ENCODE measurements at regions not wholly inside any gene's neighbourhood (a gene's known extent, or its start where the extent isn't known, plus 50 kb on each side); places are given as distances from the start of the nearest gene placed in this dataset.

GRCh38 chr10:128859738-128860386, 607.2 kb upstream of the MGMT start:
- peak; percentile 57 for DNase-seq (ENCODE audit: low spot score)

DNA sequence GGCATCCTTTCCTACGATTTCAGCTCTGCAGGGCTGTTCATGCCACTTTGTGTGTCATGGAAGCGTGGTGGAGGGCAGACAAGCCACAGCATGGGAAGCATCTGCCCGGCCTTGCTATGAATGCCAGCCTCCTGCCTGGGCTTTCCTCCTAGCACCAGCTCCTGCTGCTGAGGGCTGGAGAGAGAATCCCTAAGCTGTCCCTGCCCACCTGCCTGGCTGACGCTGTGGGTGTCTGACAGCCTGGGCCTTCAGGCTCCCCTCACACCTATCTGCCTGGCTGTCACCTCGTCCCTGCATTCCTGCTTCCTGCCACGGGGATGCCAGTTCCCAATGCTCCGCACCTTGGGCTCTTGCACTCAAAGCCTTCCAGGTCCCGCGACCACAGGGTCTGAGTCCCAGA, 606.5 kb upstream of the MGMT start:
- no peak for DNase-seq (ENCODE audit: low spot score)

GRCh38 chr10:128861018-128861901, 605.8 kb upstream of the MGMT start:
- DNase-seq (ENCODE audit: low spot score), result no peak

DNA sequence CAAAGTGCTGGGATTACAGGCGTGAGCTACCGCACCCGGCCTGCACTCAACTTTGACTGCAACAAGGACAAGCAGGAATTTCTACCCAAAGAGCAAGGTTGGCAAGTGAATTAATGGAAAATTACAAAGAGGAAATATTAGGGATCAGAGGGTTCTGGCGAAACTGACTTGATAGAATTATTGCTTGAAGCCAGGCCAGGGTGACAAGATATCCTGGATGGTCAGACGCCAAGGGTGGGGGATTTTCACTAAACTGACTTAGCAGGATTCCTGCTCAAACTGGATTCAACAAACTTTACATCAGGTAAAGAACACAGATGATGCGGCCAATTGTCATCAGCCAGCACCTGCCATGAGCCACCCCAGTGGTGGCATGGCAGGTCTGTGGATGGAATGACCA, 603.6 kb upstream of the MGMT start:
- no peak for DNase-seq (ENCODE audit: low spot score)

GRCh38 chr10:128863823-128864405, 603.1 kb upstream of the MGMT start:
- no peak for DNase-seq (ENCODE audit: low spot score)

DNA sequence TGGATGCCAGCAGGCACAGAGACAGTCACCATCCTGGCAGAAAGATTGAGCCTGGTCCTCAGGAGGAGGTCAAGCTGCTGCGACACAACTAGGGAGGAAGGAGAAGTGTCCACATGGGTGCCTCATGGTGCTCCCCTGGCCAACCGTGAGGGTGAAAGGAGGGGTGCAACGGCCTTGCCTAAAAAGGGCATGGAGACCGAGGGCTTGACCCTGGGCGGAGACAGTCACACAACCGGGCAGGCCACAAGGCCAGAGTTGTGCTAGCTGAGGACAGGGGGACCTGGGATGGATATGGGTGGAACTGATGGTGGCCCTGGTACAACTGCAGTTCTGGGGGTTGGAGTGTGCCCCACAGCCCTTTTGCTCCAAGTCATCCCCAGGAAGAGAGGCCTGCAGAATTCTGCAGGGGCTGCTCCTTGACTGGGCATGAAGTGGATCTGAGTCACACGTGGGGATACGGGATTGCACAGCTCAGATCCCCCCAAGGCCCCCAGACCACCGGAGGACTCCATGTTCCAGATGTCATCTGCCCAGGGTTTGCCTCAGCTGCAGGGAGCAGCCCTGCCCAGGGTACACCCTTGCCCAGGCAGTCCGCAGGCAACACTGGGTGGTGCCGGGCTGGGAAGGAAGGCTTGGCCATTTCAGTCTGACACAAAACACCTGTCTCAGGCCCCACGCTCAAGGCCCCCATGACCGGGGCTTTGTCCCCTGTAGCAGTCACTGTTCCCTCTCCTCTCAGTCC, 602.3 kb upstream of the MGMT start:
- no peak for DNase-seq (ENCODE audit: low spot score)

DNA sequence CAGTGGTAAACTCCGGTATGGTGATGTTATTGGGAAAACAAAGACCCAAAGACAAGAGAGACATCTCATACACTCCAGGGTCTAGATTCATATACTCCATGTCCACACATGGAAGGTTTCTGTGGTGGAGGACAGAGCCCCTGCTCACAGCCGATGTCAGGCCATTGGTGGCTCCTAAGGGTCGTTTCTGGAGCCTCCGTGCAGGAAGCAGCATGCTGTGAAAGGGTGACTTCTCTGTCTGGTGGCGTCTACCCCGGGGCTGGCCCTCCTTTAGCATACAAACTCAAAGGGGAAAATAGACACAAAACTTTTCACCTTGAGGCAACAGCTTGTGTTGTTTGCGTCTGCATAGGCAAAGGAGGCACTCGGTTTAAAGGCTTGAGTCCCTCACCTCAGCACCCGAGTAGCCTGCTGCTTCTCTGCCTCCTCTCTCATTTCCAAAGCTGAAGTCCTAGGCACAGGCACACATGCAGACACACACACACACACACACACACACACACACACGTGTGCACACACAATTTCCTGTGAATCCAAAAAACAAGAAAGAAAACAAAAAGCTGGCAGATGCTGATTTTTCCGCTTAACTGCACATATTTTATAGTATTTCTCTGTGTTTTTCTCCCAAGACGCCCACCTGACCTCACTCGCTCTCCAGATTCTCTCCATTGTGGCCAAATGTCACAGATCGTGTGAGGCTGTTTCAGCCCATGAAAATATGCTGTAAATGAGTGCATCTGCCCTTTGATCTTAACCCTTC, 601.4 kb upstream of the MGMT start:
- DNase-seq (ENCODE audit: low spot score), result no peak

DNA sequence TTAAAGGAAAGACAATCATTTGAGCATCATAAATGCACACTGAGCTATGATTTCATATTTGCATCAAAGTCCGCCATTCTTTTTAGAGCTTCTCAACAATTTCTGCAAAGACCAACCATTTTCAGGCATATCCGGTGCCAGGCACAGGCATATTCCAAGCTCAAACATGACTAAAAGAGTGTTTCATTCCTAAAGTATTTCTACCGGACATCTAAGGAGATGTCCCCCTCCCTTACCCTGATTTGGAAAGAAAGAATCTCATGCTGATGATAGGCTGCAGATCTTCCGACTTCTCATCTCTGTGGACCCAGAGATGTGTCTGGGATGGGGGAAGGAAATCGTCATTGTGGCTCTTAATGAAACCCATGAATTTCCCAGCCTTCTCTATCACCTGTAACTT, 600.5 kb upstream of the MGMT start:
- no peak for DNase-seq (ENCODE audit: low spot score)

DNA sequence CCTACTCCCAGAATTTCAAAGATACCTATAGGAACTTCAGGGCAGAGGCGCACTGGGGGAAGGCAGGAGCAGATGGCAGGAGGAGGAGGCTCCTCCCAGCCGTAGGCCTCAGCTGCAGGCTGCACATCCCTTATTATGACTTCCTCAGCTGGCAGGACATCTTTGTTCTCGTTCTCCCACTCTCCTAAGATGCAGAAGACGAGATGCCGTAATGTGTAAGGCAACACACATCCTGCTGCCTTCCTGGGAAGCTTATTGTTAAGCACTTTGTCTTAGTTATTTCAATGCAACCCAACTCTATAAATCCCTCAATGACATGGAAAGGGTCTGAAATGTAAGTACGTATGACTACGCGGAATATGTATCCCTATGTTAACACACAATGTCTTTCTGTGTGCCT, 599.8 kb upstream of the MGMT start:
- DNase-seq (ENCODE audit: low spot score), result no peak

DNA sequence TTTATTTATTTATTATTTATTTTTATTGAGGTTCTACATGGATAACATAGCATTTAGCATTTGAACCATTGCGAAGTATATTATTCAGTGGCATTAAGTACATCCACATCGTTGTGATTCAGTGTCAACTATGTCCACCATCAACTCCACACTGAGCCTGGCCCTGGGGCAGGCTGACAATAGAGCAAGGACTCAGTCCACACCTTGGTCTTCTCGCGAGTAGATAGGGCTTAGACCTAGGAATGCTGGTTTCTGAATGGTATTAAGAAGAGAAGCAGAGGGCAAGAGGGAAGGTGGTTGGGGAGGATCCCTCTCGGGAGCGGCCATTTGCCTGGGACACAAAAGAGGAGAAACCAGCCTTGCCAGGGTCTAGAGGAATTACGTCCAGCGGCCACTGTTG, 599.2 kb upstream of the MGMT start:
- DNase-seq (ENCODE audit: low spot score), result no peak

- no peak for DNase-seq (ENCODE audit: low spot score)
Measured at GRCh38 chr10:128868481-128868880, 598.6 kb upstream of the MGMT start.

DNA sequence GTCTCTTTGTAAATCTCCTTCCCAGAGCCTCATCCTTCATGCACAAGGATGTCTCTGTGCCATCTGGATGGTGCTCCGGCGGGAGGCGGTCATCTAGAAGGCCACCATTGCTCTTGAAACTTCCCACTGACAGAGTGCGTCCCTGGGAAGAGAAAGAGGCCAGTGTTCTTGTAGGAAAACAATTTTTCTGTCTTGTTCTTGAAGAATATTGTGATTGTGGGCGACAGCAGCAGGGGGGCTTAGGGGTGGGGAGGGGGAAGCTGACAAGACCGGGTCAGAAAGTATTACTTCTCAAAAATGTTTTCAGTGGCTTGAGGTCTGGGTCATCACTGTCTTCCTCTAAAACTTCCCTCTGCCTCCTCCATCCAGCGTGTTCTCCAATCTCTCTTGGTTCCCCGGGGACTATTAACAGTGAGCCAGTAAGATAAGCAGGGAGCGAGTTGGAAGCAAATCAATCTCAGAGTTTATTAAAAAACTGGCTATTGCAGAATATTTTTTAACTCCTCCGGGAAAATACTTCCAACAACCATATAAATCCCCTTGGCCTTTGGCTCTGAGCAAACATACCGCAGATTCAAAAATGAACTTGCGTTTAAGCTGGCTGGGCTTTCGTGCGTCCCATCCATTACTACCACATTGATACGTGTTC, 597.8 kb upstream of the MGMT start:
- no peak for DNase-seq (ENCODE audit: low spot score)

- no peak for DNase-seq (ENCODE audit: low spot score)
Measured at GRCh38 chr10:128870830-128871597, 596.0 kb upstream of the MGMT start.

DNA sequence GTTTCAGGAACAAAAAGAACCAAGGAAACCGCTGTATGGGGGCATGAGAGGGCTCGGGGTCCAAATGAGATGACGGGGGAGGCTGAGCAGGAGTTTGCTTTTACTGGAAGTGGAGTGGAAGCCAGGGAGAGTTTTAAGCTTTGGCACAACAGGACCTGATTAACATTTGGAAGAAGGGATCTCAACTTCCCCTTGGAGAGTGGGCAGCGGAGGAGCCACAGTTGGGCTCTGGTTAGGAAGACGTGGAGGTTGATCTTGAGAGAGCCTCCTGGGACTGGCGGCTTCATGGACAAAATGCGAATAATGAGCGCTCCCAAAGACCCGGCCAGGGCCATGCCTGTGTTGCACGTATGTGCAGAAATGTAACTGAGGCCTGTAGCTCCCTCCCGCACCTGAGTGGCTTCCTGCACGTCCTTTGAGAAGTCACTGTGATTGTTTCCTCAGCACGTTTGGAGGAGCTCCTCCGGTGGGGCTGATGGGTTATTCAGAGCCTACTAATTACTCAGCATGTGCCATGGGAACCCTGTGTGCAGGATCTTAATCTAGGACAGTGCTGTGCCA, 595.3 kb upstream of the MGMT start:
- no peak for DNase-seq (ENCODE audit: low spot score)

DNA sequence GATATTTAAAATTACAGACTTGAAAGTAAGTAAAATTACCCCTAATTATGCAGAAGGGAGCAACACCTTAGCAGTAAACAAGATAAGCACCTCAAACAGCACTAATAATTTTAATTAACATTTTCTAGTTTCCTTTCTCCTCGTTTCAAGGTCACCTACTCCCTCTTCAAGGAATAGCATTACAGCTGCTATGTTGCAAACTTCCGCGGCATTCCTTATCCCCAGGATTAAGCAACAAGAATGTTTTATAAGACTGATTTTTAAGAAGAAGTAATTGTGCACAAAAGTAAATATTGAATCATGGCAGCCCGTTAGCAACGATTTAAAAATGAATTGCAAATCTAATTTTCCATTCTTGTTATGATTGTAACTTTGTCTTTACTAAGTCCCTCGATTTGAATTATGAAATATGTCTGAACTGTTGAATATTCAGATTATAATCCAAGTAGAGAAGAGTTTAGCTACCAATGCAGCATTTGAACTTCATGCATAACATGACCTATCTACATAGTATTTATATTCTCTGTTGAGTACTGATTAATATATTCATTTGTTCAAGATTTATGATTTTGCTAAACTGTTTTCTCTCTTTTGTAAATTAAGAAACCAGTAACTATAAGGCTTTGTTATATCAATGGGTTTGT, 593.5 kb upstream of the MGMT start:
- no peak for DNase-seq (ENCODE audit: low spot score)

DNA sequence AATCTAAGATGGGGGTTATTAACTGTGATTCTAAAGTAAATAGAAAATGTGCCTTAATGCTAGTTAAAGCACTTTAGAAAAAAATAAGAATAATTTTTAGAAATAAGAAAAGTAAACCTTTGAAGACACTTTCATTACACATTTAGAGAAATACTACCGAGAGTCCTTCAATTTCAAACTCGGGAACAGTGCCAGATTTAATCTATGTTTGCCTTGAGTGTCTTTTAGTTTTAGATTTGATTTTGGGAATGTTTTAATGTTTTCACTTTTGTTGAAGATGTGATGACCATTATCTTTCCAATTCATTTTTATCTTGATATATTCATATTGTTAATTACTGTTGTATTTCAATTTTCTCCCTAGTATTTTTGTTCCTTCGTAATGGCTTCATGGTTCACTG, 592.7 kb upstream of the MGMT start:
- DNase-seq (ENCODE audit: low spot score), result no peak

DNA sequence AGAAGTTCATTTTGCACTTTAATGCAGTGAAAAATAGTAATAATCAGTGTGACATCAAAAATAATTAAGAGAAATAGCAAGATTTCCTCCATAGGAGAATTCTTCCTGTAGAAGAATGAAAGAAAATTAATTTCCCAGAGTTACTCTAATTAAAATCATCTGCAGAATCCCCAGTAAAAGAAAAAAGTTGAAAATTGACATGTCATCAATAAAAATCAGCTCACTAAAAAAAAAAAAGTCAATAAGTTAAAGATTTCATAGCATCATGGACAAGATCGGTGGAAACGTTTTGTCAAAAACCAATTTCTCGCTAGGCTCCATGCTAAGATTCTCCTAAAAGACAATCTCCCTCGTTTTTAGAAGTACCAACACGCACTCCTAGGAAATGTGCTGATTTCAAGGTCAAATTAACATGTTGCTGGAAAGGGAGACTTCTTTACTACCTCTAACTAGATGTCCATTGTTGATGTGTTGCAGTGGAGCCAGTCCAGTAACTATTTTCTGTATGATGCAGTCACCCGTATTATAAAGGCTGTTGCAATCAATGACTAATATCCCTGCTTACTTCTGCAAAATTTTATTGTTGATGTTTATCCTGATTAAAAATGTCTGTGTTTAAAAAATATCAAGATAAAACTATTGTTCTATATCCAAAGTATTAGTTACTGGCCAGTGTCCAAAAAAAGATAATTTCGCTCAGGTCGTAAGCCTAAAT, 591.9 kb upstream of the MGMT start:
- no peak for DNase-seq (ENCODE audit: low spot score)

DNA sequence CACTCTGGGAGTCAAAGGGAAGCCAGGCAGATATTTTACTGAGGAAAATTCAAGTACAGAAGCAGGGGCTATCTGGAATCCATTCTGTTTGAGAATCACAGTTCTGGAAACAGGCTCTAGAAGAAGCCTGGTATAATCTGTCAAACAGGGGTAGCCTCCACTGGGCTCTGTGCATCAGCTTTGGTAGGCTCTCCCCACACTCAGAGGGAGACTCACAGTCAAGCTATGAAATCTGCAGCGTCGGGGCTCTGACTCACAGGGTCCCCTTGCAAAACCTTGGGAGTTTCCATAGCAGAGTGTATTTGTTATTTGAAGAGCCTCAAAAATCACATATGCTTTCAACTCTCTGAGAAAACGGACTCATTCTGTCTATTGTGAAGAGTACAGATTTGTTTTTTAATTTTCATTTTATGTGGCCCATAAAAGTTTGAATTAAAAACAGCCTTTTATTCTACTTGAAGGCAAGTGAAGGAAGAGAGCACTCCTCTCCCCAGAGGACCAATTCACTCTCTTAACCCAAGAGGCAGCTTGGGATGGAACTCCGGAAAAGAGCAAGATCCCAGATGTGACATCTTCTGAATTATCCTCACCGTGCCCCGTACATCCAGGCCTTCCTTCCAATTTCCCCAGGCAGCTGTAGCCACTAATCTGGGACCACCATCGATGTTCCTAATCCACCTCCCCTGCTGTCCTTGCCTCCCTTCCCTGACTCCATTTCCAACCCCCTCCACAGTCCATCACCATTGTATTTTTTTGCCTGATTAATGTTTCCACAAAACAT, 590.9 kb upstream of the MGMT start:
- DNase-seq (ENCODE audit: low spot score), result no peak
